B cell (primary cell): ENCODE measurements at regions not wholly inside any gene's neighbourhood (a gene's known extent, or its start where the extent isn't known, plus 50 kb on each side); places are given as distances from the start of the nearest gene placed in this dataset.
A peak's percentile ranks its signal among the peaks of the same experiment; 100 is the strongest.

Source experiments
- ATAC-seq: fragments of 200-7000 bp; cut with Tn5 transposase; one replicate; pipeline ENCODE4 v1.10.0; 2021; ENCODE audit warnings: low read depth, mild to moderate bottlenecking, moderate number of reproducible peaks, moderate library complexity
- CTCF ChIA-PET: fragments of 350-600 bp; sonication (Branson Sonifier 250); formaldehyde crosslinking; loops from one replicate; lab custom pipeline; 2021; ENCODE audit warnings: antibody characterized with exemption, inconsistent platforms; lab: Charles Lee
- POLR2A ChIA-PET: fragments of 350-600 bp; sonication (Branson Sonifier 250); formaldehyde crosslinking; loops from one replicate; lab custom pipeline; 2021; ENCODE audit warnings: antibody characterized with exemption; lab: Charles Lee
- DNase-seq: peaks from one replicate; pipeline ENCODE4 v3.0.0; 2013
- H2AFZ ChIP-seq: 2 replicates; pipeline ENCODE4 v1.6.1; 2012; ENCODE audit warnings: mild to moderate bottlenecking, low read depth, low read length; ENCODE audit not compliant: insufficient read depth, poor library complexity, severe bottlenecking
- H3K27ac ChIP-seq, 2 donors: 1 replicate in 1 of 2; 2 replicates in 1 of 2; pipeline ENCODE4 v1.5.1; 2012 to 2013; ENCODE audit warnings: low read length in 2 of 2, mild to moderate bottlenecking in 2 of 2, moderate library complexity in 1 of 2
- H3K27me3 ChIP-seq, 4 experiments: fragments of 200-600 bp in 1 of 4; sonication (generic) in 1 of 4; replicated peaks in 1 of 4; 1 replicate in 2 of 4; 2 replicates in 2 of 4; pipeline versions ENCODE4 v1.6.1 to v1.7.0; 2013 to 2016; ENCODE audit warnings: low read length in 3 of 4, mild to moderate bottlenecking in 2 of 4, mixed read lengths in 1 of 4, moderate library complexity in 1 of 4; ENCODE audit not compliant: insufficient read depth in 4 of 4, control insufficient read depth in 3 of 4; ENCODE audit errors: control extremely low read depth in 1 of 4
- H3K36me3 ChIP-seq, 2 experiments: replicated peaks in 1 of 2; 1 replicate in 1 of 2; 2 replicates in 1 of 2; pipeline versions ENCODE4 v1.6.1 to v1.7.1; 2013; ENCODE audit warnings: low read length in 1 of 2; ENCODE audit not compliant: insufficient read depth in 2 of 2, control insufficient read depth in 1 of 2; ENCODE audit errors: control extremely low read depth in 1 of 2, extremely low read depth in 1 of 2
- H3K4me1 ChIP-seq, 2 donors: fragments of 200-600 bp in 1 of 2; sonication (generic) in 1 of 2; 1 replicate in 1 of 2; 2 replicates in 1 of 2; pipeline versions ENCODE4 v1.5.1 to v1.6.1; 2013 to 2017; ENCODE audit warnings: low read length in 2 of 2; ENCODE audit not compliant: control insufficient read depth in 2 of 2, insufficient read depth in 2 of 2
- H3K4me2 ChIP-seq: replicated peaks from 2 replicates; pipeline ENCODE3; 2012; ENCODE audit warnings: mild to moderate bottlenecking, low read depth, low read length; ENCODE audit not compliant: poor library complexity, severe bottlenecking
- H3K4me3 ChIP-seq, 5 experiments: fragments of 200-600 bp in 1 of 5; sonication (generic) in 1 of 5; 1 replicate in 3 of 5; 2 replicates in 2 of 5; pipeline versions ENCODE4 v1.5.1 to v1.7.0; 2011 to 2016; ENCODE audit warnings: low read length in 4 of 5, mild to moderate bottlenecking in 4 of 5, low read depth in 2 of 5, control low read depth in 1 of 5, moderate library complexity in 1 of 5; ENCODE audit not compliant: insufficient read depth in 1 of 5; ENCODE audit errors: control extremely low read depth in 1 of 5, extremely low read depth in 1 of 5
- H3K79me2 ChIP-seq: fragments of 200-600 bp; sonication (generic); one replicate; pipeline ENCODE4 v1.6.0; 2016; ENCODE audit warnings: low read length; ENCODE audit not compliant: control insufficient read depth, insufficient read depth
- H3K9ac ChIP-seq: fragments of 200-600 bp; sonication (generic); 2 replicates; pipeline ENCODE4 v1.6.1; 2017; ENCODE audit warnings: mild to moderate bottlenecking, low read length, moderate library complexity
- H3K9me3 ChIP-seq, 3 donors: one replicate each; pipeline versions ENCODE4 v1.6.1 to v1.7.1; 2013; ENCODE audit warnings: low read length in 2 of 3; ENCODE audit not compliant: control insufficient read depth in 2 of 3, insufficient read depth in 1 of 3; ENCODE audit errors: control extremely low read depth in 1 of 3
- H4K20me1 ChIP-seq: 2 replicates; pipeline ENCODE4 v1.6.0; 2012; ENCODE audit warnings: mild to moderate bottlenecking, low read length; ENCODE audit not compliant: insufficient read depth, control insufficient read depth, poor library complexity, severe bottlenecking
- H3K27ac Mint-ChIP-seq: one replicate; pipeline ENCODE4 v1.8.0; 2021; ENCODE audit warnings: mixed read lengths
- H3K27me3 Mint-ChIP-seq: one replicate; pipeline ENCODE4 v1.8.0; 2021; ENCODE audit warnings: mixed read lengths
- H3K4me1 Mint-ChIP-seq: one replicate; pipeline ENCODE4 v1.8.0; 2021; ENCODE audit warnings: mixed read lengths
- H3K4me3 Mint-ChIP-seq: one replicate; pipeline ENCODE4 v1.8.0; 2021; ENCODE audit warnings: mixed read lengths
- H3K9me3 Mint-ChIP-seq: one replicate; pipeline ENCODE4 v1.8.0; 2022; ENCODE audit warnings: mixed read lengths; ENCODE audit not compliant: insufficient read depth
- EZH2 ChIP-seq: IDR thresholded peaks from 2 replicates; pipeline ENCODE4 v1.6.1; 2012; ENCODE audit warnings: borderline replicate concordance, low read depth, mild to moderate bottlenecking, moderate library complexity, low read length; ENCODE audit not compliant: insufficient read depth, poor library complexity, severe bottlenecking
- whole genome bisulfite sequencing: methylation state at CpG from one replicate; pipeline ENCODE4 v1.1.5; 2013; ENCODE audit warnings: missing lambda C conversion rate; ENCODE audit not compliant: insufficient coverage; 5-methylcytosine and 5-hydroxymethylcytosine counted together
- intact Hi-C: fragments of 100-400 bp; cut with micrococcal nuclease; formaldehyde crosslinking; loops from one replicate; pipeline ENCODE4 v1.10.0; 2022
- TF ChIP-seq, protein P1 (sequence below): fragments of 200-600 bp; IDR thresholded peaks from one replicate; pipeline ENCODE4 v1.8.0; 2022; ENCODE audit warnings: antibody characterized with exemption, mild to moderate bottlenecking

DNA sequence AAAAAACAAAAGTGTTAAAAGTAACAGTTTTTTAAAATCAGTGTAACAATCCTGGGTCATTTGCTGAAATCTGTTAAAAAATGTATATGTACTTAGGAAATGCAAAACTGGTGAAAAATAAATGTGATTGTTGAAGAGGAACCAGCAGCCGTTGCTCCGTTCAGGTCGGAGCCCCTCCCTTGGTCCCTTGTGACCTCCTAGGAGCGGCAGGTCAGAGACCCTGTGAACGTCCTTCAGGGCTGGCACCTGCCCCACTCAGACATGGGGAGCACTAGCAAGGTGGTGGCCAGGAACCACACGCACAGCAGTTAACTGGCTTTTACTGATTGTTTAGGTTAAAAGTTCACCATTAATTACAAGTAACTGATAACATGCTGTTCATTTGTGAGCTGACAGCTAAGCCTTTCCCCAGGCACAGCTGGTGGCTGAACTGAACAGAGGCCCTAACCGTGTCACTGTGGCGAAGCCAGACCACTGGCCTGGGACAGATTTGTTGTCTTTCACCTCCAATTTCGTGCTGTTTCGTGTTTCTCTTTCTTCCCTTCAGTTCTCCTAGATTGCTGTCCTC is 159.2 kb upstream of the ALKAL2 start:
- H3K9me3 Mint-ChIP-seq: no peaks in the 10 kb centered on the region
- DNase-seq (peak; percentile 47), ATAC-seq (peak; percentile 68)
- Histone ChIP-seq H3K9me3 (peaks cover 0 to 8% (median 0%) of the 10 kb centered on the region in 3 donors), H3K4me1 (peaks cover 45 to 53% of the 10 kb centered on the region in 2 donors), H3K9ac (peak overlapping the region; percentile 18), H3K79me2 (no peaks in the 10 kb centered on the region), H3K27ac (peak overlapping the region; percentile 64 to 76), H3K4me3 (peak overlapping the region in 1 of 5 experiments; percentile 7), H3K4me2 (peak overlapping the region; percentile 61), H2AFZ (peak overlapping the region; percentile 64), H3K27me3 (no peaks in the 10 kb centered on the region), H3K36me3 (no peaks in the 10 kb centered on the region), H4K20me1 (no peaks in the 10 kb centered on the region)
- peak overlapping the region; percentile 89 for H3K27ac Mint-ChIP-seq
- H3K4me1 Mint-ChIP-seq: peaks cover 54% of the 10 kb centered on the region
- peak overlapping the region; percentile 70 for H3K4me3 Mint-ChIP-seq
- no peaks in the 10 kb centered on the region for H3K27me3 Mint-ChIP-seq
- WGBS: 19% methylated on average over 9 of the region's 10 CpGs
- intact Hi-C loops: loop anchor here (5.0 kb wide), 1 partner anchor 230 kb away; the partner anchor contains the start of gene TMEM18
- ChIA-PET CTCF (interaction anchor here (1.5 to 1.8 kb wide), 2 partner anchors 9 to 12 kb away, joined by 3 to 5 read pairs; no protein-coding TSS in a partner anchor), POLR2A (interaction anchor here (1.8 kb wide), 1 partner anchor 10 kb away, joined by 6 read pairs; no protein-coding TSS in a partner anchor)
- TF ChIP-seq, protein P1, sequence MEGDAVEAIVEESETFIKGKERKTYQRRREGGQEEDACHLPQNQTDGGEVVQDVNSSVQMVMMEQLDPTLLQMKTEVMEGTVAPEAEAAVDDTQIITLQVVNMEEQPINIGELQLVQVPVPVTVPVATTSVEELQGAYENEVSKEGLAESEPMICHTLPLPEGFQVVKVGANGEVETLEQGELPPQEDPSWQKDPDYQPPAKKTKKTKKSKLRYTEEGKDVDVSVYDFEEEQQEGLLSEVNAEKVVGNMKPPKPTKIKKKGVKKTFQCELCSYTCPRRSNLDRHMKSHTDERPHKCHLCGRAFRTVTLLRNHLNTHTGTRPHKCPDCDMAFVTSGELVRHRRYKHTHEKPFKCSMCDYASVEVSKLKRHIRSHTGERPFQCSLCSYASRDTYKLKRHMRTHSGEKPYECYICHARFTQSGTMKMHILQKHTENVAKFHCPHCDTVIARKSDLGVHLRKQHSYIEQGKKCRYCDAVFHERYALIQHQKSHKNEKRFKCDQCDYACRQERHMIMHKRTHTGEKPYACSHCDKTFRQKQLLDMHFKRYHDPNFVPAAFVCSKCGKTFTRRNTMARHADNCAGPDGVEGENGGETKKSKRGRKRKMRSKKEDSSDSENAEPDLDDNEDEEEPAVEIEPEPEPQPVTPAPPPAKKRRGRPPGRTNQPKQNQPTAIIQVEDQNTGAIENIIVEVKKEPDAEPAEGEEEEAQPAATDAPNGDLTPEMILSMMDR: no peak
- TF ChIP-seq EZH2: no peak

DNA sequence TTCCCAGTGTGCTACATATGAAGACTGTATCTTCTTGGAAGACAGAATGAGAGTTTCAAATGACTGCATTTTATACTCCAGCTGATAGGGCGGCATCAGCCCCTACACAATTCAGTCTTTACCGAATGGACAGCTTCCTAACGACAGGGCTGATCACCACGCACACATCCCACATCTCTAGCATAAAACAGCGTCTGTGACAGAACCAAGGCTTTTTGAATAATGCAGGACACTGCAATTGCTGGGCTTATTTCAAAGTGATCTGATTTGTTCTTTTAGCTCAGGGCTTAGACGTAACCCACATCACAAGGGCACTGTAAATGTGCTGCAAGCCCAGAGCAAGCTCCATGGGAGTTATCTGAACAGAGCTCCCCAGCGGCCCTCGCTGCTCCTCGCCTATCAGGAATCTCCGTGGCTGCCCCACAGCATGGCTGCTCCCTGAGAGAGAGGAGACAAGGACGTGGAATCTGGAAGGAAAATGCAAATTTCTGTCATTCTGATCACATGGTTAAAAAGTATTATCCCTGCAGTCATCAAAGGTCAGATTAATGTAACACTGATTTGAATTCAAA is 158.5 kb upstream of the ALKAL2 start:
- Histone ChIP-seq H3K9ac (no peak overlapping the region), H3K36me3 (no peaks in the 10 kb centered on the region), H3K4me2 (peak overlapping the region; percentile 61), H2AFZ (peak overlapping the region; percentile 3), H3K4me1 (peaks cover 51 to 59% of the 10 kb centered on the region in 2 donors), H3K27me3 (no peaks in the 10 kb centered on the region), H3K9me3 (peaks cover 0 to 8% (median 0%) of the 10 kb centered on the region in 3 donors), H3K4me3 (no peak overlapping the region), H3K79me2 (no peaks in the 10 kb centered on the region), H3K27ac (peak overlapping the region in 1 of 2 donors; percentile 64), H4K20me1 (no peaks in the 10 kb centered on the region)
- 85% methylated on average over 7 of the region's 11 CpGs for WGBS
- ATAC-seq: no peak
- no peak for TF ChIP-seq EZH2
- TF ChIP-seq, protein P1: no peak
- POLR2A ChIA-PET: interaction anchor here (1.8 kb wide), 1 partner anchor 10 kb away, joined by 6 read pairs; no protein-coding TSS in a partner anchor
- intact Hi-C loops: loop anchor here (5.0 kb wide), 1 partner anchor 231 kb away; the partner anchor contains the start of gene TMEM18
- Mint-ChIP-seq H3K4me1 (peaks cover 59% of the 10 kb centered on the region), H3K9me3 (no peaks in the 10 kb centered on the region), H3K27ac (peak overlapping the region; percentile 89), H3K27me3 (no peaks in the 10 kb centered on the region), H3K4me3 (peak overlapping the region; percentile 70)
- CTCF ChIA-PET: interaction anchor here (1.0 to 1.8 kb wide), 3 partner anchors 9 to 19 kb away, joined by 4 to 5 read pairs (median 5); no protein-coding TSS in a partner anchor
- no peak for DNase-seq
